HG03460 (cell line): ENCODE measurements at regions not wholly inside any gene's neighbourhood (a gene's known extent, or its start where the extent isn't known, plus 50 kb on each side); places are given as distances from the start of the nearest gene placed in this dataset.
"Not testable (repeated sequence)": the region's sequence is repeated elsewhere in the genome, so short reads cannot be mapped to it uniquely, and the experiment has no call there.

ENCODE experiments used
- ATAC-seq: cut with Tn5 transposase; IDR thresholded peaks from one replicate; pipeline ENCODE4 v1.9.1; 2021; ENCODE audit not compliant: unreplicated experiment

DNA sequence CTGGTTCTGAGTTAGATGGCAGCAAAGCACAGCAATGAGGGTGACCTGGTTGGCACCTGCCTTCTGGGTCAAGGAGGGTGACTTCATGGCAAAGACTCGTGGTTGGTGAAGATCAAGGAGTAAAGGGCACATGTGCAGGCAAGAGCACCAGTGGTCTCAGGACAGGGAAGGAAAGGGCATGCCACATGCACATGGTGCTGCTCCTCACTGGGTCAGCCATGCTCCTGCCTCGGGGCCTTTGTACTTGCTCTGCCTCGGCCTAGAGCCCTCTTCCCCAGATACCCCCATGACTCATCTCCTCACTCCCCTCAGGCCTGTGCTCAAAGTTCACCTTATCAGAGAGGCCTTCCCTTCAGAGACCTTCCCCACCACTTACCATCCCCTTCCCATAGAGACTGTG is 106.7 kb upstream of the KDM7A start:
- ATAC-seq: no peak

DNA sequence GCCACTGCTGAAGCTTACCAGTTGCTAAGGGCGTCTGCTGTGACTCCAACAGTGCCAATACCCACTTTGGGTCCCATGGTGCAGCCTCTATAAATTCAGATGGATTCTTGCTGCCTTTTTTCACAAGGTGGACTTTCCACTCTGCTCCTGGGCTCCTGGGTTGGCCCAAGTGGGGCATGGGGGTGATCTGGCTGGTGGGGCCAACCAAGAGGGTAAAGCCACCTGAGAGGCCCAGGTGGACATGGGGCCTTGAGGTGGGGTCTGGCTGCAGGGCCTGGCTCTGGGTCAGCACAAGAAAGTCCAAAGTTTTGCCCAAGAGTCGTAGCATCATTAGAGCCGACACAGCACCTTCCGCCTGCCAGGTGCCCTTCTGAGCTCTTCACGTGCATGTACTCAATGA is 105.2 kb upstream of the KDM7A start:
- ATAC-seq: no peak

DNA sequence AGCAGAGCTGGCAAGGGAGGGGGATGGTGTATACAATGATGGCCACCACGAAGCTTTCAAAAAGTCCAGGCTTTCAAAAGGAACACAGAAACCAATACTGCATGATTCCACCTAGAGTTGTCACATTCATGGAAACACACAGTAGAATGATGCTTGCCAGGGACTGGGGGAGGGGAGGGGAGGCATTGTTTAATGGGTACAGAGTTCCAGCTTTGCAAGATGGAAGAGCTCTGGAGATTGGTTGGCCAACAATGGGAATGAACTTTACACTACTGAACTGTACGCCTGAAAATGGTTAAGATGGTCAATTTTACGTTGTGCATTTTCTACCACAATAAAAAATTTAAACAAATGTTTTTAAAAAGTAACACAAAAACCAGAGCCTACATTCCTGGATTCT is 104.5 kb upstream of the KDM7A start:
- ATAC-seq: no peak

DNA sequence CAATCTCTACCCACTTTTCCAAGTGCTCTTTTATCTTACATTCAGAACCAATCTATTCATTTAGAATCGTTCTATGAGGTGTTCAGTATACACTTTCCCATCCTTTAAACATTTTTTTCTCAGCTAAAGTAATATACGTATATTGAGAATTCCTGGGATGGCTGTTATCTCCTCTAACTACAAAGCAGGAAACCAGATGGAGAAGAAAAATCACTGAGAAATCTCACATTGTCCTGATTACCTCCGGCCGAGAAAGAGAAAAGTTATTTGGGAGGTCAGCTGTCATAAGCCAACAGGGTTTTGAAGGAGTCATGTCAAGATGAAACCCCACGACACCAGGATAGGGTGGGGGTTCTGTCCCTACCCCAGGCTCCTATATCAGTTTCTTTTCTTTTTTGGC is 99.2 kb upstream of the KDM7A start:
- no peak for ATAC-seq

DNA sequence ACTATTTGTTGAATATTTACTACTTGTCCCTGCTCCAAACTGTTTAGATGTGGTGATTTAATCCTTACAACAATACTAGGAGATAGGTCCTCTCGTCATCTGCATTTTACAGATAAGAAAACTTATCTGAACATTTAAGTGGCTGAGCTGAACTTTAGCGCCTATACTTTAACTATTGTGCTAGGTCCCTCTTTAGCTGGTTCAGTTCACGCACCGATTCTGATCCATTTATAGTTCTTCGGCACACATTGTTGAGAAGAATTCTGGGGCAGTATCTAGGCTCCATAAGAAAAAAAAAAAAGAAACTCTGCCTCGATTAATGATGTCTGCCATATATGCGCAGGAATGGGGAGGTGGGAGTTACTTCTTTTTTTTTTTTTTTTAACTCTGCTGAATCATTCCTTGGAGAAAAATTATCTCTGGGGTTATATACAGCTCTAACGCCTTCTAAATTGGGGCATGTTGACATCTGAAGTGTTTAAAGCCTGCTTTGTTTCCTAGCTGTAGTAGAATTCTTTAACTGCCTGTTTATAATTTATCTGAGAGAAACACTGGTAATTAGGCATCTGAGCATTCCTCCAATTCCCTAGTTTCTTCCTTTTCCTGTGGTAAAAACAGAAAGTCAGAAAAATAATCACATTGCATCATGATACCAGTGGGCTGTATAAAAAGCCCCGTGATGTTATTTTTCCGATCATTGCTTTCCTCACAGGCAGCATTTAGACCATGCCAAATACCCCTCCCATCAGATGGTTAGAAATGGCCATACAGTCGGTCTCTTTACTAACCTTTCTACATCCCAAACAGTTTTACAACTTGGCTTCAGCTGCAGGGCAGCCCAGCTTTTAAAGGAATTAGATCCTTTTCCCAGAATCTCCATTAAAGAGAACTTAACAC is 98.5 kb upstream of the KDM7A start:
- ATAC-seq: no peak

DNA sequence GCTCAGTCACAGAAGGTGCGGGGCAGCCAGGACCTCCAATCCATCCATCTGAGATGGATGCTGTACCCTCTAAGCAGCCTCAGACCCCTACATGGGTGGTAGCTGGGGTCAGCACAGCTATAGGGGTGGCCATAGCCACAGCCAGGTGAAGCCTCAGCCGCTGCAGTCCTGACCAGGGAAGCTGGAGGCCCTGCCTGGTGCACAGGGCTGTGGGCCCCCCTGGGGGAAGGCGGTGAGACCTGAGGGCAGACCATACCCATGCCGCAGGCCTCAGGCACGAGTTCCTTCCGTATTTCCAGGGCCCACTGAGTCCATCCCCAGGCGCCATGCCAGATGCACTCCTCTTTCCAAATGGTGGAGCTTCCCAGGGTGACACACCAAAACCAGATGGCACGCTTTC is 96.6 kb upstream of the KDM7A start:
- no peak for ATAC-seq

DNA sequence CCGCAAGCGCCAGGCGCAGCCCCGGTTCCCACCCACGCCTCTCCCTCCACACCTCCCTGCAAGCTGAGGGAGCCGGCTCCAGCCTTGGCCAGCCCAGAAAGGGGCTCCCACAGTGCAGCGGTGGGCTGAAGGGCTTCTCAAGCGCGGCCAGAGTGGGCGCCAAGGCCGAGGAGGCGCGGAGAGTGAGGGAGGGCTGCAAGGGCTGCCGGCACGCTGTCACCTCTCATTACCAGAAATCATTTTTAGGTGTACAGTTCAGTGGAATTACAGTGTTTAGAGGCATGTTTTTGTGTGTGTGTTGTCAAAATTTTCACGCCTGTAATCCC is 94.8 kb upstream of the KDM7A start:
- not testable (repeated sequence) for ATAC-seq

DNA sequence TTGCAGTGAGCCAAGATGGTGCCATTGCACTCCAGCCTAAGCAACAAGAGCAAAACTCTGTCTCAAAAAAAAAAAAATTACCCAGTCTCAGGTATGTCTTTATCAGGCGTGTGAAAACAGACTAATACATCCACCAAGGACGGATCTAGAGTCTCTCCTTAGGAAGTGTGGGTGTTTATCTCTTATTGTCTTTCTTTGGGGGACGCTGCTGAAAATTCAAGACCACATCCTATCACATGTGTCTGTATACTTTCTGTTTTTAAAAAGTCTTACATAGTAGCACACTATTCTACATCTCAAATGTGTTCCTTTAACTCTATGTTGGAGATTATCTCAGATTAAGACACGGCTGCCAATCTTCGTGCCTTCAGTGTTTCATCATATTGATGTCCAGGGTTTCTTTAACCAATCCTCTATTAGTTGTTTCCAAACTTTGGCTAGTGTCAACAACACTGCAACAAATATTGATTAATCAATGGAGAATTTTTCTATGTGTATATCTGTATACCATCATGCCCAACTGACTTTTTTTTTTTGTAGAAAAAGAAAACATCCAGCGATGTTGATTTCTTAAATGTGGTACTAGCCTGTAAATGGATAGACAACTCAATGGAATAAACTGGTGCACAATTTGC is 92.3 kb upstream of the KDM7A start:
- ATAC-seq: no peak

DNA sequence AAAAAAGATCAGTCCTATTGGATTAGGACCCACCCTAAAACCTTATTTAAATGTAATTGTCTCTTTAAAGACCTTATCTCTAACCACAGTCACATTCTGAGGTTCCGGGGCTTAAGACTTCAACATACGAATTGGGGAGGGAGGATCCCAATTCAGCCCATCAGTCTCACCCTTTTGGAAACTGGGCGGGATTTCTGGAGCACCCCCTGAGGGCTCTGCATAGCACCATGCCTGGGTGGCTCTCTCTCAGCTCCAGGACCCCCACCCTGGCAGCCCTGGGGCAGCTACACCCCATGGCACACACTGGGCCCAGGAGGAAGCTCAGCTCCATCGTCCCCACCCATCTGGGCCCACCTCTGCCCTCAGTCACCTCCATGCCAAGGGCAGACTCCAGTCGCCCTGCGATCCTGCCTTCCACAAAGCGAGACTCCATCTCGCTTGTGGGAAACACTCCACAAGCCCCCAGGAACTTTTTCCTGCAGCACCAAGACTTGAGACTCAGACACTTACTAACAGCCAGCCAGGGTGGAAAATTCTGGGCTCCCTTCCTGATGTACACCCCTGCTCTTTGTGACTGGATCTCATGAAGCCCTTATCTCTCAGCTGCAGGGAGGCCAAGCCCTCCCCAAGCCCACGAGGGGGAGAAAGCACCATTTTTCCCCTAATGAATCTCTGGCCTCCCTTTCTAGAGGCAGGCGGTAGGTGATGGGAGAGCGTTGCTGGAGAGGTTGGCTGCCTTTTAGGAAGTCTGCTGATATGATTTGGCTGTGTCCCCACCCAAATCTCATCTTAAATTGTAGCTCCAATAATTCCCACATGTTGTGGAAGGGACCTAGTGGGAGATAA is 90.8 kb upstream of the KDM7A start:
- no peak for ATAC-seq

DNA sequence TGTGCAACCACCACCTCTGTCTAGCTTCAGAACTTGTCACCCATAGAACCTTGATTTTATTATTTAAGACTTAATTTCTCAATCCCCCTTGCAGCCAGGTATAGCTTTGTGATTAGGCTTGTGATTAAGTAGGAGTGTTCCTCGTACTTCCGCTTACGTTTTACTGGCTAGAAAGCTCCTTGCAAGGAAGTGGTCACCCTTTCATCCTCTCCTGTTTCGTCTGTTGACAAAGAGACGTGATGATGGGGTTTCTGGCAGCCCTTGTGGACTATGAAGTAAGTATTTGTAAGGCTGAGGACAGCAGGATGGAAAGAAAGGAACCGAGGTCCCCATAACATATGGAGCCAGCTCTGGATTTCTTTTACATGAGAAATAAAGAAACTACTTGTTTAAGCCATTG is 86.5 kb upstream of the KDM7A start:
- ATAC-seq: no peak

DNA sequence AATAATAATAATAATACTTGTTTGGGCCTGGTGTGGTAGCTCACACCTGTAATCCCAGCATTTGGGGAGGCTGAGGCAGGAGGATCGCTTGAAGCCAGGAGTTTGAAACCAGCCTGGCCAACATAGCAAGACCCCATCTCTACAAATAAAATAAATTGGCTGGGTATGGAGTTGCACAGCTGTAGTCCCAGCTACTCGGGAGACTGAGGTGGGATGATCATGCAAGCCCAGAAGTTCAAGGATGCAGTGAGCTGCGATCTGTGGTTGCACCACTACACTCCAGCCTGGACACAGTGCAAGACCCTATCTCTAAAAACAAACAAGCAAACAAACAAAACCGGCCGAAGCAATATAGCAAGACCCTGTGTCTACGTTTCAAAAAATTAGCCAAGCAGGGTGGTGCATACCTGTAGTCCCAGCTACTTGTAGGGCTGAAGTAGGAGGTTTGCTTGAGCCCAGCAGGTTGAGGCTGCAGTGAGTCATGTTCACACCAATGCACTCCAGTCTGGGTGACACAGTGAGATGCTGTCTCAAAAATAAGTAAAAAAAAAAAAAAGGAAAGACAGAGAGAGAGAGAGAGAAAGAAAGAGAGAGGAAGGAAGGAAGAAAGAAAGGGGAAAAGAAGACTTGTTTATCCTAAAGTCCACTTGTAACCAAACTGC is 85.6 kb upstream of the KDM7A start:
- ATAC-seq: no peak

DNA sequence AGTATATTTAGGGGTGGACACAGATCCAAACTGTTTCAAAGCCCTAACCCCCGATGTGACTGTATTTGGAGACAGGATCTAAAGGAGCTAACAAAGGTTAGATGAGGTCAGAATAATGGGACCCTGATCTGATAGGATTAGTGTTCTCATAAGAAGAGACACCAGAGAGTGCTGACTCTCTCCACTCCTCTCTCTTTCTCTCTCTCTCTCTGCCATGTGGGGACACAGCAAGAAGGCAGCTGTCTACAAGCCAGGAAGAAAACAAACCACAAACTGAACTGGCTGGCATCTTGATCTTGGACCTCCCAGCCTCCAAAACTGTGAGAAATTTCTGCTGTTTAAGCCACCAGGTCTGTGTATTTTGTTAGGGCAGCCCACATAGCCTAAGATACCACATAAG is 84.7 kb upstream of the KDM7A start:
- ATAC-seq: no peak

DNA sequence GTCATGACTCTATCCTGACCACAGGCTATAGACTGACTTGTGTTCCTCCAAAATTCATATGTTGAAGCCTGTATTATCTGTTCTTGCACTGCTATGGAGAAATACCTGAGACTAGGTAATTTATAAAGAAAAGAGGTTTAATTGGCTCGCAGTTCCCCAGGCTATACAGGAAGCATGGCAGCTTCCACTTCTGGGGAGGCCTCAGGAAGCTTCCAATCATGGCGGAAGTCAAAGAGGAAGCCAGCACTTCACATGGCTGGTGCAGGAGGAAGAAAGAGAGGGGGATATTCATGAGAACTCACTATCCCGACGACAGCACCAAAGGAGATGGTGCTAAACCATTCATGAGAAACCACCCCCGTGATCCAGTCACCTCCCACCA is 84.3 kb upstream of the KDM7A start:
- no peak for ATAC-seq

DNA sequence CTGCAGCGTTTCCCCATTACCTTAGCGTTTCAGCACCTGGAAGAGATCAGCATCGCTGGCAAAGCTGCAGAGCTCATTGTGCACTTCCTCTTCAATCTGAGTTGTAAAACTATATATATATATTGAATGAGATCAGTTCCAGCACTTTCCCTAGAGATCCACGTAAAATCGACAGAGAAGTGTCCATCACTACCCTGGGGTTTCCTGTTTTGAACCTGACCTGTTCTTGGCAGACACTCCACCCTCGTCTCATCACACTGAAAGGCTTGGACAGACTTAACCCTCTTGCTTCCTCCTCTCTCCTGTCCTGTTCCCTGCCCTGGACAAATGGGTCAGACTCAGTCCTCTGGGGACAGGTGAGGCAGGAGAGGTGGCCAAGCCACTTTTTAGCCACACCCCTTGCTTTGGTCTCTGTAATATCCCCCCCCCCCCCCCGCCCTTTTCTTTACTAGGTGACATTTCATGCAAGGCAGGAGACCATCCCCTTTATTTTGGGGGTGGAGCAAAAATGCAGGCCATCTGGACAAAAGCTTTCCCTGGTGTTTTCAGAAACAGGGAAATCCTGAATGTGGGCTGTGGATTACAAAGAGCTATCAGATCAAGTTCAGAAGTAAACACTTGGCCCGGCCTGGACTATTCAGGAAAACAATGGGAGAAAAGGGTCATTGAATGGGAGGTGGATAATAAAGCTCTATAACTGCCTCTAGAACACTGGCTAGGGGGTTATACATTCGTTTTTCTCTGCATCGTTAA is 83.7 kb upstream of the KDM7A start:
- no peak for ATAC-seq

DNA sequence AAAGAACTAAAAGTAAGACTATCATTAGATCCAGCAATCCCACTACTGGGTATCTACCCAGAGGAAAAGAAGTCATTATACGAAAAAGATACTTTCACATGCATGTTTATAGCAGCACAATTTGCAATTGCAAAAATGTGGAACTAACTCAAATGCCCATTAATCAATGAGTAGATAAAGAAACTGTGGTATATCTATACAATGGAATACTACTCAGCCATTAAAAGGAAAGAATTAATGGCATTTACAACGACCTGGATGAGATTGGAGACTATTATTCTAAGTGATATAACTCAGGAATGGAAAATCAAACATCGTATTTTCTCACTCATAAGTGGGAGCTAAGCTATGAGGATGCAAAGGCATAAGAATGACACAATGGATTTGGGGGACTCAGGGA is 80.5 kb upstream of the KDM7A start:
- ATAC-seq: not testable (repeated sequence)

DNA sequence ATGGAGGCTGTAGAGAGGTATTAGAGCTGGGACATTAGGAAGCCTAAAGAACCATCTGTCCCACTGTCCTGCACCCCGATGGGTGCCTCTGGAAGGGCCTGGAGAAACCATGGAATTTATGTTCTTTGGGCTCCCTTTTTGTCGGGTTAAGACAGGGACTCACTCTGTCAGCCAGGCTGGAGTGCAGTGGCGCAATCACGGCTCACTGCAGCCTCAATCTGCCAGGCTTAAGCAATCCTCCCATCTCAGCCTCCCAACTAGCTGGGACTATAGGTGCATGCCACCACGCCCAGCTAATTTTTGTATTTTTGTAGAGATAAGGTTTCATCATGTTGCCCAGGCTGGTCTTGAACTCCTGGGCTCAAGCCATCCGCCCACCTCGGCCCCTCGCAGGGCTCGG is 78.2 kb upstream of the KDM7A start:
- not testable (repeated sequence) for ATAC-seq

DNA sequence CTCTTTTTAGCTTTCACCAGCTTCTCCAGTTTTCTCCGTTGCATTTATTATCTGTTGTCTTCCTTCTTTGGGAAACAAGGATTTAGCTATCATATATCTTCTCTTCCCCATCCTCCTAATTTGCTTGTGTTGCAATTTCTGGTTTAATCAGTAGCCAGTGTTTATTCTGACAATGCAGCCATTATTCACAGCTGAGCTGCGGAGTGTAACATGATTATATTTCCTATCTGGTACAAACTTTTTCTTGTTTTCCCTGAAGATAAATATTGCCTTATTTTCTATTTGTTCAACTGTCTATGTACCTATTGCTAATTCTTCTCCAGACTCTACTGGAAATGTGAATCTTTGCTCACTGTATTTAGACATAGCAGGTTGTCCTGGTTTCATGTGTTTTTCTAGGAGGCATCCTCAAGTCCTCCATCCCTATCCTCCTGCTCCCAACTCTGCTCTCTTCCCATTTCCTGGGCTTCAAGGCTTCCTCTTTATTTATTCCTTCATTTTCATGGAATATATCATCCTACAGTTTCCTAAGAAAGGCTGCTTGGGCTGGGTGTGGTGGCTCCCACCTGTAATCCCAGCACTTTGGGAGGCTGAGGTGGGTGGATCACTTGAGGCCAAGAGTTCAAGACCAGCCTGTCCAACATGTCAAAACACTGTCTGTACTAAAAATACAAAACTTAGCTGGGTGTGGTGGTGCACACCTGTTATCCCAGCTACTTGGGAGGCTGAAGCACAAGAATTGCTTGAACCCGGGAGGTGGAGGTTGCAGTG is 72.4 kb upstream of the KDM7A start:
- ATAC-seq: no peak

DNA sequence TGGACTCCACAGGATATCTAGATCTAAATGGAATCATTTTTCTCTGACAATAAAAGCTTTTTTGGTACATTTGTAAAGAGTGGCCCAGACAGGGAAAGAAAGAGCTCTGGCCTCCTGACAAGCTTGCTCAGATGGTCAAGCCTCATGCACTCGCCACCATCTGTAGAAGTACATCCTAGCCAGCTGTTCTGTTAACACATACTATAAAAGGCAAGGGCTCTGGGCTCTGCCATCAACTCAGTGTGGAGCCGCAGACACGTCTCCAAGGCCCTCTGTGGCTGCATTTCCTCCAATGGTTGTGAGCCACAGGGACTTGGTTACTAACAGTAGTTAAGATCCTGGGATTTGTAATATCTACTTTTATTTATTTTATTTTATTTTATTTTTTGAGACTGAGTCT is 70.8 kb upstream of the KDM7A start:
- no peak for ATAC-seq

DNA sequence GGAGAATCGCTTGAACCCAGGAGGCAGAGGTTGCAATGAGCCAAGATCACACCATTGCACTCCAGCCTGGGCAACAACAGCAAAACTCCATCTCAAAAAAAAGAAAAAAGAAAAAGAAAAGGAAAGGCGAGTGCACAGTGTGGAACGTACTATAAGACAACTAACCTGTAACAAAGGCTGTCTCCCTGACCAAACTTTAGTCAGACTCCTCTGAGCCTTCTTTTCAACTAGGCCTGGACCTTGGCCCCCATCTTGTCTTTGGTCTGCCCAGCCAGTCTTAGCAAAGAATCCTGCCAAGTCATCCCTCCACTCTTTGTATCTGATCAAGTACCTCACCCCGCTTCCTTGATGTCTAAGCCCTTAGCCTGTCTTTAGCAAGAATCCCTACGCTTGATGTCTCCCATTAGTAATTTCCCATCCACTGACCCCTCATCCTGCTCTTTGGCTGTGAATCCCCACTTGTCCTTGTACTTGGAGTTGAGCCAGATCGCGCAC is 68.9 kb upstream of the KDM7A start:
- no peak for ATAC-seq
